ENCODE measurements at regions not wholly inside any gene's neighbourhood (a gene's known extent, or its start where the extent isn't known, plus 50 kb on each side); places are given as distances from the start of the nearest gene placed in this dataset.

- TF ChIP-seq CTCF (IDR thresholded peaks at IDR 0.05; ENCODE audit: insufficient read depth, low read length) (no peak), REST (IDR thresholded peaks at IDR 0.05; ENCODE audit: insufficient replicate concordance, low read depth) (no peak), POLR2AphosphoS5 (IDR thresholded peaks at IDR 0.05; ENCODE audit: low read depth) (no peak), GABPA (IDR thresholded peaks at IDR 0.05; ENCODE audit: low read depth) (no peak), SPI1 (IDR thresholded peaks at IDR 0.05; ENCODE audit: borderline replicate concordance, low read depth) (no peak)
These were observed 104.2 kb upstream of the MVB12B start for GRCh38 chr9:126222363-126222834.

All from HL-60 (cell line).